CD14-positive monocyte (primary cell): ENCODE measurements at regions not wholly inside any gene's neighbourhood (a gene's known extent, or its start where the extent isn't known, plus 50 kb on each side); places are given as distances from the start of the nearest gene placed in this dataset.
"Not testable (repeated sequence)": the region's sequence is repeated elsewhere in the genome, so short reads cannot be mapped to it uniquely, and the experiment has no call there.

ENCODE experiments used
- DNase-seq, 3 donors: peaks; one replicate each; pipeline ENCODE4 v3.0.0-alpha.2; 2011 to 2022
- H2AFZ ChIP-seq: 2 replicates; pipeline ENCODE4 v1.6.0; 2012; ENCODE audit warnings: mild to moderate bottlenecking, low read depth, low read length, inconsistent platforms; ENCODE audit not compliant: insufficient read depth, poor library complexity, severe bottlenecking
- H3K27ac ChIP-seq, 2 donors: 1 replicate in 1 of 2; 2 replicates in 1 of 2; pipeline ENCODE4 v1.5.1; 2012 to 2013; ENCODE audit warnings: low read length in 2 of 2, control low read depth in 1 of 2, inconsistent platforms in 1 of 2, low read depth in 1 of 2, mild to moderate bottlenecking in 1 of 2
- H3K27me3 ChIP-seq, 2 donors: one replicate each; pipeline versions ENCODE4 v1.6.0 to v1.6.1; 2011 to 2013; ENCODE audit warnings: low read length in 2 of 2; ENCODE audit not compliant: control insufficient read depth in 2 of 2, insufficient read depth in 2 of 2
- H3K36me3 ChIP-seq, 2 donors: replicated peaks in 1 of 2; 1 replicate in 1 of 2; 2 replicates in 1 of 2; pipeline versions ENCODE4 v1.5.1 to v1.6.1; 2012 to 2013; ENCODE audit warnings: low read length in 2 of 2, control low read depth in 1 of 2, inconsistent platforms in 1 of 2, mild to moderate bottlenecking in 1 of 2; ENCODE audit not compliant: insufficient read depth in 2 of 2, control insufficient read depth in 1 of 2
- H3K4me1 ChIP-seq, 2 donors: 1 replicate in 1 of 2; 2 replicates in 1 of 2; pipeline versions ENCODE4 v1.5.1 to v1.6.1; 2012 to 2013; ENCODE audit warnings: low read length in 2 of 2, control low read depth in 1 of 2, inconsistent platforms in 1 of 2, mild to moderate bottlenecking in 1 of 2, moderate library complexity in 1 of 2; ENCODE audit not compliant: insufficient read depth in 2 of 2, control insufficient read depth in 1 of 2
- H3K4me2 ChIP-seq: replicated peaks from 2 replicates; pipeline ENCODE3; 2012; ENCODE audit warnings: low read length, moderate library complexity, mild to moderate bottlenecking; ENCODE audit not compliant: poor library complexity, severe bottlenecking; ENCODE audit errors: extremely low read depth
- H3K4me3 ChIP-seq, 3 experiments: fragments of 200-600 bp in 1 of 3; sonication (generic) in 1 of 3; replicated peaks in 1 of 3; 1 replicate in 2 of 3; 2 replicates in 1 of 3; pipeline ENCODE4 v1.5.1; 2011 to 2013; ENCODE audit warnings: low read length in 3 of 3, mild to moderate bottlenecking in 3 of 3, control low read depth in 2 of 3, low read depth in 2 of 3, inconsistent platforms in 1 of 3, moderate library complexity in 1 of 3
- H3K79me2 ChIP-seq: 2 replicates; pipeline ENCODE4 v1.6.0; 2012; ENCODE audit warnings: mild to moderate bottlenecking, control low read depth, inconsistent platforms, low read length, moderate library complexity; ENCODE audit not compliant: insufficient read depth
- H3K9ac ChIP-seq: 2 replicates; pipeline ENCODE4 v1.6.0; 2017; ENCODE audit warnings: low read length, mild to moderate bottlenecking; ENCODE audit not compliant: insufficient read depth, poor library complexity, severe bottlenecking
- H3K9me3 ChIP-seq, 2 donors: replicated peaks in 1 of 2; 1 replicate in 1 of 2; 2 replicates in 1 of 2; pipeline versions ENCODE4 v1.5.1 to v1.6.1; 2012 to 2013; ENCODE audit warnings: low read length in 2 of 2, control low read depth in 1 of 2; ENCODE audit not compliant: control insufficient read depth in 1 of 2, insufficient read depth in 1 of 2
- H4K20me1 ChIP-seq: 2 replicates; pipeline ENCODE4 v1.6.0; 2012; ENCODE audit warnings: mild to moderate bottlenecking, low read length, control low read depth, moderate library complexity; ENCODE audit not compliant: insufficient read depth
- H3K27ac Mint-ChIP-seq, 7 donors: one replicate each; pipeline ENCODE4 v1.8.0; 2020; ENCODE audit warnings: mild to moderate bottlenecking in 7 of 7, mixed read lengths in 7 of 7, moderate library complexity in 6 of 7, inconsistent platforms in 2 of 7
- H3K27me3 Mint-ChIP-seq, 3 donors: one replicate each; pipeline ENCODE4 v1.8.0; 2021 to 2022; ENCODE audit warnings: low read depth in 3 of 3, mild to moderate bottlenecking in 3 of 3, mixed read lengths in 3 of 3, moderate library complexity in 3 of 3, inconsistent platforms in 1 of 3
- H3K36me3 Mint-ChIP-seq, 2 donors: one replicate each; pipeline ENCODE4 v1.8.0; 2020; ENCODE audit warnings: mixed read lengths in 2 of 2, inconsistent platforms in 1 of 2, mild to moderate bottlenecking in 1 of 2
- H3K4me1 Mint-ChIP-seq: one replicate; pipeline ENCODE4 v1.8.0; 2020; ENCODE audit warnings: mild to moderate bottlenecking, mixed read lengths
- H3K4me3 Mint-ChIP-seq, 2 donors: one replicate each; pipeline ENCODE4 v1.8.0; 2020; ENCODE audit warnings: mild to moderate bottlenecking in 2 of 2, mixed read lengths in 2 of 2, moderate library complexity in 1 of 2
- H3K9me3 Mint-ChIP-seq, 7 donors: one replicate each; pipeline ENCODE4 v1.8.0; 2020 to 2022; ENCODE audit warnings: mixed read lengths in 7 of 7, mild to moderate bottlenecking in 6 of 7, moderate library complexity in 6 of 7, inconsistent platforms in 2 of 7
- WGBS: methylation state at CpG from one replicate; pipeline ENCODE4 v1.1.5; 2013; ENCODE audit warnings: missing lambda C conversion rate; ENCODE audit not compliant: insufficient coverage; 5-methylcytosine and 5-hydroxymethylcytosine counted together
- intact Hi-C, 2 donors: fragments of 100-400 bp; cut with micrococcal nuclease; formaldehyde crosslinking; loops; one replicate each; pipeline versions ENCODE4 v1.15.0 to v1.15.1; 2023
- TF ChIP-seq, protein P1 (sequence below): fragments of 200-600 bp; IDR thresholded peaks from one replicate; pipeline ENCODE4 v1.8.0; 2022; ENCODE audit warnings: antibody characterized with exemption, mild to moderate bottlenecking

DNA sequence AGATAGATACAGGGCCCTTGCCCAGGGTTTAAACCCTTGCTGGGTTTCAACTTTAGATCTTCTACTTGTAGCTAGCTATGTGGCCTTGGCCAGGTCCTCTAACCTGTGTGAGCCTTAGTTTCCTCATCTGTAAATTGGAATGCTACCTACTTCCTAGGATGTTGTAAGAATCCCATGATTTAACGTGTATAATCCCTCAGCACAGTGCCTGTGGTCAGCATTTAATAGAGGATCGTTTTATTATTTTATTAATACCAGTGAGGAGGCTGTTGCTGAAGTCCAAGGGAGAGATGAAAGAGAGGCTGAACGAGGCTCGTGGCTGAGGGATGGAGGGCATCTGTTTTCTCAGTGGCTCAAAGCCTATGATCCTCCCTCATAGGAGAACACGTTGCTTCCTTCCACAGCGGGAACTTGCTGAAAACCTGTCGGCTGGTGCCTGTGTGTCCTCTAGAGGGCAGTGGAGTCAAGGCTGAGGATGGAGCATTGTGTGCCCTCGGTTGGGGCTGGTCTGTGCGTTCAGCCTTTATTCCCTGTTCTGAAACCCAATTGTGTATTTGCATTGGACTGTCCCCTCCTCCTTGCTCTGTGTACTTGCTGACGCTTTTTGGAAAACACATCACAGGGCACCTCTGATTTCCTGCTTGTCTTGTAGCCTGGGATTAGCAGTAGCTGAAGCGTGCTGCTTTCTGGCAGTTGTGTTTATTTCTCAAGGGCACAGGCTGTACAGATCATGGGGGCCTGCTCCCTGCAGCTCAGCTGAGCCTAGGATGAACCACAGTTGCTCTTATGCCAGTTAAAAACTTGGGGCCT, 104.3 kb downstream of the PROP1 start:
- H2AFZ ChIP-seq, H3K9me3 Mint-ChIP-seq, H3K36me3 Mint-ChIP-seq, H3K9me3 ChIP-seq, intact Hi-C loops, H3K27me3 Mint-ChIP-seq, H3K4me1 ChIP-seq, H3K36me3 ChIP-seq, H3K4me2 ChIP-seq, H4K20me1 ChIP-seq, H3K4me1 Mint-ChIP-seq, H3K27ac Mint-ChIP-seq, H3K4me3 Mint-ChIP-seq, H3K79me2 ChIP-seq, H3K27me3 ChIP-seq, H3K27ac ChIP-seq, H3K4me3 ChIP-seq, H3K9ac ChIP-seq, DNase-seq: not testable (repeated sequence)
- TF ChIP-seq, protein P1, sequence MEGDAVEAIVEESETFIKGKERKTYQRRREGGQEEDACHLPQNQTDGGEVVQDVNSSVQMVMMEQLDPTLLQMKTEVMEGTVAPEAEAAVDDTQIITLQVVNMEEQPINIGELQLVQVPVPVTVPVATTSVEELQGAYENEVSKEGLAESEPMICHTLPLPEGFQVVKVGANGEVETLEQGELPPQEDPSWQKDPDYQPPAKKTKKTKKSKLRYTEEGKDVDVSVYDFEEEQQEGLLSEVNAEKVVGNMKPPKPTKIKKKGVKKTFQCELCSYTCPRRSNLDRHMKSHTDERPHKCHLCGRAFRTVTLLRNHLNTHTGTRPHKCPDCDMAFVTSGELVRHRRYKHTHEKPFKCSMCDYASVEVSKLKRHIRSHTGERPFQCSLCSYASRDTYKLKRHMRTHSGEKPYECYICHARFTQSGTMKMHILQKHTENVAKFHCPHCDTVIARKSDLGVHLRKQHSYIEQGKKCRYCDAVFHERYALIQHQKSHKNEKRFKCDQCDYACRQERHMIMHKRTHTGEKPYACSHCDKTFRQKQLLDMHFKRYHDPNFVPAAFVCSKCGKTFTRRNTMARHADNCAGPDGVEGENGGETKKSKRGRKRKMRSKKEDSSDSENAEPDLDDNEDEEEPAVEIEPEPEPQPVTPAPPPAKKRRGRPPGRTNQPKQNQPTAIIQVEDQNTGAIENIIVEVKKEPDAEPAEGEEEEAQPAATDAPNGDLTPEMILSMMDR, result peak; percentile 48
- no CpG with 5 or more reads among the region's 11 CpGs for WGBS

DNA sequence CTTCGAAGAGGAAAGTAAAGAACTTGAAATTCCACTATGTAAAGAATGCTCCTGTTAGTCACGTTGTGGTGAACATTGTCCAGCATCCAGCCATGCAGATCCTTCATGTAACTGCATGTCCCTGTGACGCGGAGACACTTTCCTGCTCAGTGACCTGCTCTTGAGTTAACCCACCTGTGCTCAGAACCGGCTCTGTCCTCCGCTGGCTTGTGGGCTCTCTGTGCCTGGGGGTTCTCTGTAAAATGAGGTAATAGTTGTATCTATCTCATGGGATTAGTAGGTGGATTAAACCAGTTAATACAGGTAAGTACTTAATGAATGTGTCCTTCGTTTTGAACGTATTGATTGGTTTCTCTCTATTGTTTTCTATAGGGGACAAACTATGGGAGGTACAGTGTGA, 100.6 kb upstream of the FAM153A start:
- H3K27ac ChIP-seq, DNase-seq, H3K9me3 Mint-ChIP-seq, H3K27ac Mint-ChIP-seq, H2AFZ ChIP-seq, H3K79me2 ChIP-seq, H3K36me3 Mint-ChIP-seq, H3K9ac ChIP-seq, H3K4me3 Mint-ChIP-seq, H3K4me1 ChIP-seq, H3K4me1 Mint-ChIP-seq, H3K4me3 ChIP-seq, H3K27me3 Mint-ChIP-seq, H3K36me3 ChIP-seq, H3K9me3 ChIP-seq, H3K4me2 ChIP-seq, H4K20me1 ChIP-seq, intact Hi-C loops, H3K27me3 ChIP-seq: not testable (repeated sequence)
- WGBS, result 100% methylated on average over 2 of the region's 8 CpGs

DNA sequence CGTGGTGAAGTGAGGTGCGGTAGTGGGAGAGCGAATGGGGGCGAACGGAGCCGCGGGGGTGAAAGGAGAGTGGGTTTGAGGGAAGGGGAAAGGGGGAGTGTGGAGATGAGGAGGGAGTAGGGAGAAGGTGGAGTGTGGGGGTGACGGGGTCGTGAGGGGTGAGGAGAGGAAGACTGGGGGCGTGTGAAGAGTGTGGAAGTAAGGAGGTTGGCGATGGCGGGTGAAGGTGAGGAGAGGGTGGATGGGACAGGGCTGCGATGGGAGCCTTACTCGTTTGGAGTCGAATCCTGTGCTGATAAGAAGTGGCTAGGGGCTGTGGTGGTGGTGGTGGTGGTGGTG, 93.2 kb upstream of the FAM153A start:
- WGBS, result 0% methylated on average over 5 of the region's 15 CpGs
- H3K4me2 ChIP-seq, result peak overlapping the region; percentile 46
- H3K9ac ChIP-seq, H4K20me1 ChIP-seq, H3K9me3 Mint-ChIP-seq, H3K79me2 ChIP-seq, H3K36me3 Mint-ChIP-seq, intact Hi-C loops, H3K36me3 ChIP-seq, H3K9me3 ChIP-seq, H3K4me1 ChIP-seq, H3K4me1 Mint-ChIP-seq, H3K27me3 ChIP-seq, H3K27me3 Mint-ChIP-seq, H3K27ac ChIP-seq, DNase-seq: not testable (repeated sequence)
- Mint-ChIP-seq H3K4me3 (peak overlapping the region; percentile 78 to 84), H3K27ac (peak overlapping the region in 1 of 7 donors; percentile 36)
- peak overlapping the region; percentile 50 for H2AFZ ChIP-seq
- peak overlapping the region; percentile 32 to 61 (median 54) for H3K4me3 ChIP-seq
